HG03280 (cell line): ENCODE measurements at regions not wholly inside any gene's neighbourhood (a gene's known extent, or its start where the extent isn't known, plus 50 kb on each side); places are given as distances from the start of the nearest gene placed in this dataset.
"Not testable (repeated sequence)": the region's sequence is repeated elsewhere in the genome, so short reads cannot be mapped to it uniquely, and the experiment has no call there.

Experiments
- ATAC-seq: cut with Tn5 transposase; IDR thresholded peaks from one replicate; pipeline ENCODE4 v1.9.1; 2021; ENCODE audit warnings: mild to moderate bottlenecking, moderate library complexity; ENCODE audit not compliant: unreplicated experiment

GRCh38 chr16:61014869-61015268 lies 1021.4 kb downstream of the CDH8 start:
- no peak for ATAC-seq

DNA sequence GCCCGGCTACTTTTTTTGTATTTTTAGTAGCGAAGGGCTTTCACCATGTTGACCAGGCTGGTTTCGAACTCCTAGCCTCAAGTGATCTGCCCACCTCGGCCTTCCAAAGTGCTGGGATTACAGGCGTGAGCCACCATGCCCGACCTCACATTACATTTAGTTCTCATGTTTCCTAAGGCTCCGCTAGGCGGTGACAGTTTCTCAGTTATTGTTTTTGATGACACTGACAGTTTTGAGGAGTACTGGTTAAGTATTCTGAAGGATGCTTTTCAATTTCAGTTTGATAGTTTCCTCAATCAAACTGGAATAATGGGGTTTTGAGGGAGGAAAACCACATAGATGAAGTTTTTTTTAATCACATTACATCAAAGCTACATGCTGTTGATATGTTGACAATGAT lies 1028.5 kb downstream of the CDH8 start:
- no peak for ATAC-seq

DNA sequence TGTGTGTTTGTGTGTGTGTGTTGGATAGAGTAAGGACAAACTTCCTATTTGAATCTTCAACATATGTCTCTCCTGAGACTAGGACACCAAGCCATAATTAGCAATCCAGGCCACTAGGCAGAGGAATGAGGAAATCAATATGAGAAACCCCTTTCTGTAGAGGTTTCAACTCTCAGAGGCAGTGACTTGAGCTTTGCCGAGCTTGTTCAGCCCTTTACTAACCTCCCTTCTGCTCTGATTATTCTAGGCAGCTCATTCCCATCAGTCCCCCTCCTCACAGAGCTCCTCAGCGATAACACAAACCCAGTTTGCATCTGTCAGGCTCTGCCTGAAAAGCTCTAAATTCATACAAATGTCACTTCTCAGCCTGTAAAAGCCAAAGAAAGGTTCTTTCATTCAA lies 1030.3 kb downstream of the CDH8 start:
- no peak for ATAC-seq

GRCh38 chr16:61002479-61003204 lies 1033.6 kb downstream of the CDH8 start:
- no peak for ATAC-seq

DNA sequence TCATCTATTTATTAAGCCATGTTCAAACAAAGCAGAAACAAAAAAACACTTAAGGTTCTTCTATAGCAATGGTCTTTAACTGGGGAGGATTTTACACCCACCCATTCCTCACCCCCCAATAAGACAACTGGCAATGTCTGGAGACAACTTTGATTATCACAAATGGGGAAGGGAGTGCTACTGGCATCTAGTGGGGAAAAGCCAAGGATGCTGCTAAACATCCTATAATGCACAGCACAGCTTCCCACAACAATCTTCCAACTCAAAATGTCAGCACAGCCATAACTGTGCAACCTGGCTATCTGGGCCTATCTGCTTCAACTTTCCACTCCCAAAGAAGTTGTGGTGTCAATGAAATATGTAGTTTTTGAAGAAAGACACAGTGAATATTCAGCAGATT lies 1044.4 kb downstream of the CDH8 start:
- no peak for ATAC-seq

DNA sequence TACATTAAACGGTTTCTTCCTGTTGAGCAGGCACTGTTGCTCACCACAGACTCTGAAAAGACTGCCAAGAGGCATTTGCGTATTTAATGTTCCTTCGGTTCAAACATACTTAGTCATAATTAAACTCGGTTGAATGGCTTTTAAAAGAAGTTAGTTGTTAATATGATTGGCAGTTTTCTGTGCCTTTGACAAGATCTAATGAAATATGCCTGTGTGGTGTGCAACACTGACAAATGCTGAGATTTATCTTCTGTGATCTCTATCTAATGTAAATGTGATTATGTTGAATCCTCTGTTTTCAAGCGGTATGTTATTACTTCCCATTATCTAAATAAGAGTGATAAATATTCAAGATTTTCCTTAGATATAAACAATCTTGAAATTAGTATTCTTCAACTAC lies 1046.6 kb downstream of the CDH8 start:
- ATAC-seq, result no peak

GRCh38 chr16:60979119-60979518 lies 1057.1 kb downstream of the CDH8 start:
- no peak for ATAC-seq

- ATAC-seq, result no peak
Measured at GRCh38 chr16:60949800-60950199, 1086.4 kb downstream of the CDH8 start.

GRCh38 chr16:60945225-60945624 lies 1091.0 kb downstream of the CDH8 start:
- no peak for ATAC-seq

- not testable (repeated sequence) for ATAC-seq
Measured at GRCh38 chr16:60936189-60936588, 1100.0 kb downstream of the CDH8 start.

DNA sequence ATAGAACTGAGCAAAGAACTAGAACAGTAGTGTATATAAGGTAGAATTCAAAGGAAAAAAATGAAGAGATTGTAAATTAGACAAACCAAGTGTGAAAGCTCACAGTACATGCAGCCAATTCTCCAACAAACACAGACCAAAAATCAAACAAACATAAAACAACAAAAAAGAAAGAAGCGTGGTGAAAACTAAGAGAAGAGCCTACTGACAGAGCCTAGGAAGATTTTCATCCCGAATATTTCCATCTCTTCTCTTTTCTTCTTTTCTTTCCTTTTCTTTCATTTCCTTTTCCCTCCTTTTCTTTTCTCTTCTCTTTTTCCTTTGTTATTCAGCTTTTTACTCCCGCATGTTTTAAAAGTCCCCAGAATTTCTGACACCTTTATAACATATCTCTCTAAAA lies 1103.6 kb downstream of the CDH8 start:
- no peak for ATAC-seq

DNA sequence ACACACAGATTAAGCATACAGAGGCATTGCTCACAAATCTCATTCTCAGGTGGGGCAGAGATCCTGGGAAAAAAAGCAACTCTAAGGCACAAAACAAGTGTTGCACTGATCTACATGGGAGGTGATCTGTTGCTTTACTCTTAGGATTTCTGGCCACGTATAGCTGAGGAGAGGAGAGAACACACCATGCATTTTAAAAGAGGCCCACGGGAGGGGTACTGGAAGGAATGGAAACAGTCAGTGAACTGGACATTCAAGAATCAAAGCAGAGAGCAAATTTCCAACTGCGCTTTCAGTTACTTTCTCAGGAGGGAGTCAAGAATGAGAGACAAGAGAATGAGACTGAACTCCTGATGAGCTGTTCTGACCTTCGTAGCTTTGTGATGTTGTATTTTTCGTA lies 1105.9 kb downstream of the CDH8 start:
- ATAC-seq, result no peak

DNA sequence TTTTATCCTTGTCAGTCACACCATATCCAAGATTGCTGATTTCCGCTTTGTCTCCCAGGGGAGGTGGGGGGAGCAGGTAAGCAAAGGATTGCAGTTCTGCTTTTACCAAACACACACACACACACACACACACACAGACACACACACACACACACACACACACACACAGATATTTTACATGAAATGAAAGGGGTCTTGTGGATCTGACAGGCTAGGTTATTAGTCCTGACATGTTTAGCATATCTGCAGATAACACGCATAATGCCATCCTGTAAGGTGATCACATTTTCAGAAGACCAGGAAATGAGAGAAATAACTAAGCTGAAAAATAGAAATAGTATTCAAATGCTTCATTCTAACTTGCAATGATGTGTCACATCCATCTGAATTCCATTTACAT lies 1113.3 kb downstream of the CDH8 start:
- ATAC-seq, result no peak

DNA sequence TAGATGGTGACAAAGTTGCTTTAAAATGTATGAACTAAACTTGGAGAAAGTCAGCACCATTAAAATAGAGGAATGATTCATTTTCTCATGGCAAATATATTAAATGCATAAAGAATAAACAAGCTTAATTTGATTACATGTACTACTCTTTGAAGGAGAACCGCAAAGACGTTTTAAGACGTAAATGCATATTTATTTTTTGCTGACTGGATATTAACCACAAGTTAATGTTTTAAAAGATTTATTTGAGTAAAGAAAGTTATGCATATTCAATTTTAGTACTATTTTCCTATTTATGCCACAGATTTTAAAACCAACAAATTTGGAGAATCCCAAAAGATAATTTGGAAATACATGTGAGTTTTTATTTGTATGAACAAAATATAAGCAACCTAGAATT lies 1121.9 kb downstream of the CDH8 start:
- no peak for ATAC-seq

DNA sequence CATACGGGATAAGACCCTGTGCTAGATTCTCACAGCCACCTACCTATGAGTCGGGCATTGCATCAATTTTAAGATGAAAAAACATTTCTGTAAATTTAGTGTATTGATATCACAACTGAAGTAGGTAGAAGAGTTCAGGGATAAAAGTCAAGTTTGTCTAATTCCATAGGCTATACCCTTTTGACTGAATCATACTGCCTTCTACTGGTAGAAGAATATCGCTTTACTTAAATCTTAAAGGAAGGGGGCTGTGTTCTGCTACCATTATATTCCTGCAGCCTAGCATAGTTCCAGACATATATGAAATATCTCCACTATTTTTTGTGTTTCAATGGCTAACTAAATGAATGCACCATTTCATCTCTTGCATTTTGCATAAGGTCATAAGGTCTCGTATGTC lies 1128.6 kb downstream of the CDH8 start:
- no peak for ATAC-seq

DNA sequence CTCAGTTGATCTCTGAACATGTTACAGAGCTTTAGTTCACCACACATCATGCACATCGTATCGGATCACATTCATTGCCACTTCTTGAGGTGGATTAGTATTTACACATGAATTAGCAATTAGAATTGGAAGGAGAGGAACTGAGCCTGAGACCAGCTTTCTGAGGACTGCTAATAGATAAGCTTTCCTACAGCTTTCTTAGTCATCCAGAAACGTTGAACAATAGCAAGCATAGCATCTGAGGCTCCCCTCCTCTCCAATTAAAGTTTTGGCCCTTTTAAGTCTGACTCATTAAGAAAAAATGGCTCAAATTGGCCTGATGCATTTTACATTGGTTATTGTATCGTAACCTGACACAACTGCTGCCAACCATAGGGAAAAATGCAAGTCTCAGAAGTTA lies 1130.4 kb downstream of the CDH8 start:
- ATAC-seq, result no peak

DNA sequence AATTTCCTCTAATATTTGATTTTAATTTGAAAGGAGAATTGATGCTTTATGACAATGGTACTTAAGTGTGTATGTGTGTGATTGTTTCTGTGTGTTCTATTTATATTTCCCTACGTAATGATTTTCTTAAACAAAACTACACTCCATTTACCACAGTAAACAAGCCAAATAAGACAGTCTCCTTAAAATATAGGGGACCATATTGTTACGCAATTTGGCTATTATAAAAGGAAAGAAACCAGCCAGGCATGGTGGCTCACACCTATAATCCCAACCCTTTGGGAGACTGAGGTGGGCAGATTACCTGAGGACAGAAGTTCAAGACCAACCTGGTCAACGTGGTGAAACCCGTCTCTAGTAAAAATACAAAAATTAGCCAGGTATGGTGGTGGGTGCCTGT lies 1134.1 kb downstream of the CDH8 start:
- ATAC-seq, result no peak

GRCh38 chr16:60882816-60883215 lies 1153.4 kb downstream of the CDH8 start:
- ATAC-seq, result no peak

GRCh38 chr16:60852635-60853034 lies 1183.6 kb downstream of the CDH8 start:
- no peak for ATAC-seq

DNA sequence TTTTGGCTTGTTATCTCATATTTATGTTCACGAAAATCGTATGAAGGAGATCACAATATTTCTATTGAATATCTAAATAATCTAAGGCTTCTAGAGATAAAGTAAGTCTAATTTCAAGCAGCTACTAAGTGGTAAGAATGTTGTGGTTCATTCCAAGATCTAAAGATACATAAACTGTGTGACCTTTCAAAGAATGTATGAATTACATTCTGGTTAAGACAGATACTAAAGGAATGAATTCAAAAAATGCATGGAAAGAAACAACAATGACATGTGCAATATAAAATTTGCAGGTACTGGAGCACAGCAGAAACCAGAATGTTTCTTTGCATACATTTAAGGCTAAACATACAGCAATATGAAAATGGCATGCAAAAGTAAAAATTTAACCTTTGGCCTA lies 1214.6 kb downstream of the CDH8 start:
- ATAC-seq, result no peak

- no peak for ATAC-seq
Measured at GRCh38 chr16:60820361-60820760, 1215.9 kb downstream of the CDH8 start.

DNA sequence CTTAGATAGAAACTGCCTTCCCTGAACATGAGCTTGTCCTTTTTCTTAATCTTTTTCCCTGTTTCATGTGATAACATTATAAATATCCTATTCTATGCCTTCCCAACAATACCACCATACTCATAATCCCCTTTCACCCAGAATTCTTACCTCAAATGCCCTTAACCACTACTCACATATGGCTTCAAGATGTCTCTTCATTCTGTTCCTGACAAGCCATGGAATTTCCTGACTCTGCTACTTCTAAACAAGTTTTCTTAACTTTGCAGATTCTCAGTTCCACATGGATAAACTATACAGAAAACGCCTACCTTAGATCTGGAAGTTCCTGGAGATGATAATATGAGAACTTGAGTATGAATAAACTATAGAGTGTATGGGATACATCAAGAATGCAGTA lies 1217.8 kb downstream of the CDH8 start:
- ATAC-seq, result no peak

DNA sequence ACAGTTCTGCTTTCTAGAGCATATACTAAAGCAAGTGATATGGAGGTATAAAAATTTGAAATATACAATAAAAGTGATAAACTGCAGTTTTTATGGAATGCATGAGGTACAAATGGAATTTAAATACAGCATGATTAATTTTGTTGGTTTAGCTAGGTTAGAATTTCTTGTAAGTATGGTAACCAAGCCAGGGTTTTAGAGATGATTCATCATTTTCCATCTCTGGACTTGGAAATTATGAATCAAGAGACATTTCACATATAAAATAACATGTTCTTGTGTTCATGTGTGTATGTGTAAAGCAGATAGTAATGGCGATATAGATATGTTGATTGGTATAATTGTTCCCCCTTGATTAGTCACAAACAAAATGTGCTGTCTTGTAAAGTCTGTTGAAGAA lies 1219.8 kb downstream of the CDH8 start:
- no peak for ATAC-seq
